Kidney epithelial cell (primary cell): ENCODE measurements at regions not wholly inside any gene's neighbourhood (a gene's known extent, or its start where the extent isn't known, plus 50 kb on each side); places are given as distances from the start of the nearest gene placed in this dataset.

ENCODE experiments used
- DNase-seq: peaks from one replicate; pipeline ENCODE4 v3.0.0-alpha.2; 2010; ENCODE audit warnings: low read depth
- H3K27me3 ChIP-seq: 2 replicates; pipeline ENCODE4 v1.6.0; 2011; ENCODE audit warnings: low read length; ENCODE audit not compliant: control insufficient read depth, insufficient read depth
- H3K36me3 ChIP-seq: 2 replicates; pipeline ENCODE4 v1.5.1; 2011; ENCODE audit warnings: low read length; ENCODE audit not compliant: control insufficient read depth, insufficient read depth
- H3K4me3 ChIP-seq: 2 replicates; pipeline ENCODE4 v1.5.1; 2011; ENCODE audit warnings: low read depth, mild to moderate bottlenecking, control low read depth, low read length
- TF ChIP-seq, protein P1 (sequence below): IDR thresholded peaks from 2 replicates; pipeline ENCODE4 v1.5.1; 2011; ENCODE audit warnings: mild to moderate bottlenecking, moderate library complexity, low read length, control low read depth, inconsistent platforms; ENCODE audit not compliant: insufficient read depth, poor library complexity, severe bottlenecking

DNA sequence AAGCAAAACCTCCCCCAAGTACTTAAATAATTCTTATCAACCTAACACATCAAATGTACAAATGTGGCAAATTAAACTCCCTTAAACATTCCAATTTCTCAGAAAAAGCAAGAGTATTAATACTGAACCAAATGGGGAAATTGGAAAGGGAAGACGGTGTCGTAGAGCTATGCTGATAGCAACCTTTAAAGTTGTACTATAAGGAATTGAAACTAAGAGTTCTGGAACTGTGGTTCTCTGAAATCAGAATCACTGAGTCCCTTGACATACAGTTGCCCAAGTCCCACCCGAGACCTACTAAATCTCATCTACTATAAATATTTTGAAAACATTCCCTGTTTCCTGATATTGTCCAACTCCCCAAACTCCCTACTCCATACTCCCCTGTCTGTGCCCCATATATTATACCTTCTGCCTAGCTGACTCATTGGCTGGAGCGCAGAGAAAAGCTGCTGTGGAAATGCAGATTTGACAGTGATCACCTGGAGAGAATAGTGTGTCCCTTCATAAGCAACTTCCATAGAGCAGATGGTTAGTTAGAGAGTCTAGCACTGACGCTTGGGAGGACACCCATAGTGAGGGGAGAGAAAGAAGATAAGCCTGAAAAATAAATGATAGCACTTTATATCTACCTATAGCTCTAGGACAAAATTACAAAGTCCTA, 51.4 kb upstream of the ITM2B start:
- Histone ChIP-seq H3K27me3 (no peaks in the 10 kb centered on the region), H3K4me3 (no peak overlapping the region), H3K36me3 (no peaks in the 10 kb centered on the region)
- DNase-seq: no peak
- TF ChIP-seq, protein P1, sequence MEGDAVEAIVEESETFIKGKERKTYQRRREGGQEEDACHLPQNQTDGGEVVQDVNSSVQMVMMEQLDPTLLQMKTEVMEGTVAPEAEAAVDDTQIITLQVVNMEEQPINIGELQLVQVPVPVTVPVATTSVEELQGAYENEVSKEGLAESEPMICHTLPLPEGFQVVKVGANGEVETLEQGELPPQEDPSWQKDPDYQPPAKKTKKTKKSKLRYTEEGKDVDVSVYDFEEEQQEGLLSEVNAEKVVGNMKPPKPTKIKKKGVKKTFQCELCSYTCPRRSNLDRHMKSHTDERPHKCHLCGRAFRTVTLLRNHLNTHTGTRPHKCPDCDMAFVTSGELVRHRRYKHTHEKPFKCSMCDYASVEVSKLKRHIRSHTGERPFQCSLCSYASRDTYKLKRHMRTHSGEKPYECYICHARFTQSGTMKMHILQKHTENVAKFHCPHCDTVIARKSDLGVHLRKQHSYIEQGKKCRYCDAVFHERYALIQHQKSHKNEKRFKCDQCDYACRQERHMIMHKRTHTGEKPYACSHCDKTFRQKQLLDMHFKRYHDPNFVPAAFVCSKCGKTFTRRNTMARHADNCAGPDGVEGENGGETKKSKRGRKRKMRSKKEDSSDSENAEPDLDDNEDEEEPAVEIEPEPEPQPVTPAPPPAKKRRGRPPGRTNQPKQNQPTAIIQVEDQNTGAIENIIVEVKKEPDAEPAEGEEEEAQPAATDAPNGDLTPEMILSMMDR: no peak

DNA sequence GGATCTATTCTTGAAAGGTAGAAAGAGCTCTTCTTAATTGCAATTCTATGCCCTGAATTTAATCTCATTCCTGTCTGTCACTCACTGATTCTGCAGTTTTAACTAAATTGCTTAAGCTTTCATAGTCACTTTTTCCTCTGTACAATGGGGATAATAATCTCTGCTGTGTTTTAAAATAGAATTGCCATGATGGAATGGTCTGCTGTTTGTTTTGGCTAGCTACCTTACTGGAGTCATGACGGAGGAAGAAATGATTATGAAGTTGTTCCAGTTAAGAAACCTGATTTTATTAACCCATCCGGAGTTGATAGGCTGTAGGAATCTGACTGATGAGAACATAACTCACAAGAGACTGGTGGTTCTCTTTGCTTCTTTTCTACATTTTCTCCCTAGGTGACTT, 54.9 kb upstream of the ITM2B start:
- Histone ChIP-seq H3K27me3 (no peaks in the 10 kb centered on the region), H3K36me3 (no peaks in the 10 kb centered on the region), H3K4me3 (no peak overlapping the region)
- no peak for DNase-seq
- TF ChIP-seq, protein P1: no peak

DNA sequence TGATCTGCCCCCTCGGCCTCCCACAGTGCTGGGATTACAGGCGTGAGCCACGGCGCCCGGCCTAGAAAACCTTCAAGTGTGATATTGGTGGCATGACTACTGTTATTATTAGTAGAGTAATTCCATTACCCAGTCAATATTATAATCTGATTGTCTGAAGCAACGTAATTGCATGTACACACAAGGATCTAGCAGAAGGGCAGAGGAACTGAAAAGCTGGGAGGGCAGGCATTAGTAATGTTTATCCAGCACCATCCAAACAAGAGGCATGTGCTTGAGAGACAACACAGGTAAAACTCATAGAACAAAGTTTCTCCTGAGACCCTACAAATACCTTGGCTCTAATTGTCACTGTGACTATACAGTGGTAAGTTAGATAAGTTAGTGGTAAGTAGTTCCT, 56.2 kb upstream of the ITM2B start:
- Histone ChIP-seq H3K27me3 (no peaks in the 10 kb centered on the region), H3K4me3 (no peak overlapping the region), H3K36me3 (no peaks in the 10 kb centered on the region)
- DNase-seq: no peak
- TF ChIP-seq, protein P1: no peak

DNA sequence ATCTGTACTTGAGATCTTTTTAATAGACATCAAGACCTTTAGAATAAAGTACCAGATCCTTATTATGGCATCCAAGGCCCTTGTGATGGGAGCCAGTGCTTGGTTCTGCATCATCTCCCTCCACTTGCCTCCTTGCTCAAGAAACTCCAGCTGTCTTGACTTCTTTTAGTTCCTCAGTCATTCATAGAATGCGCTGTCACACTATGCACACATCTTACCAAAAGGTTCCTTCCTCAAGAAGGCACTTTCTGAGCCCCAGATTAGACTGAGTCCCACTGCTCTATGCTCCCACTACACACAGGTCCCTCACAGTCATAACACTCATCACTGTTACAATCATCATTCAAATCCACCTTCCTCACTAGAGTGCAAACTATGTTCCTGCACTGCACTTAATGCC, 57.8 kb upstream of the ITM2B start:
- H3K4me3 ChIP-seq: no peak overlapping the region
- no peaks in the 10 kb centered on the region for H3K36me3 ChIP-seq
- TF ChIP-seq, protein P1: no peak
- H3K27me3 ChIP-seq: no peaks in the 10 kb centered on the region
- no peak for DNase-seq

DNA sequence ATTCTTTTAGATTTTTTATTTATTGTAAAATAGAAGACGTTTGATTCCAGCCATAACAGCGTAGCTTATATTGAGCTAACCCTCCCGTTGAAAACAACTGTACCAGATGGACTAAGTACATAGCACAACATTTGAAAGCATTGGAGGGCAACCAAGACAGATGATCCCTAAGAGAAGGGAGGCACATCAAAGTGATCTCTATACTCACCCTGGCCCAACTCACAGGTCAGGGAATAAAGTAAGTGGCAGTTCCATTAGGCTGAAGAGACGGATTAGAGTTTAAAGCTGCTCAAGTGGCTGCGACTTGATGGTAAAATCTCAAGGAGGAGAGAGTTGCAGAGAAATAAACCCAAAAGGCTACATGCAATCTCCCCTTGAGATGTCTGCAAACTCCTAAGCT, 65.1 kb upstream of the ITM2B start:
- Histone ChIP-seq H3K27me3 (no peaks in the 10 kb centered on the region), H3K4me3 (no peak overlapping the region), H3K36me3 (no peaks in the 10 kb centered on the region)
- TF ChIP-seq, protein P1: no peak
- DNase-seq: no peak

DNA sequence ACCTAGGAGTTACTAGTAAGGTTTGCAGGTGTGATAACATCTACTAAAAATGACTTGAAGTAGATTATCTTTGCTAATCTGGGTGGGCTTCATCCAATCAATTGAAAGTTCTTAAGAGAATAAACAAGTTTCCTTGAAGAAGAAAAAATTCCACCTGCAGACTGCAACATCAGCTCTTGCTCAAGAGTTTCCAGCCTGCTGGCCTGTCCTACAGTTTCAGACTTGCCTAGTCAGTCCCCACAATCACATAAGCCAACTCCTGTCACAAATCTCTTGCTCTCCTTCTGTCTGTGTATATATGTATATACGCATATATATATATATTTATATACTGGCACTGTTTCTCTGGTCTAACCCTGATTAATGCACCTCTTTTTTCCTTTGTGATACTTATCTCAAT, 67.3 kb upstream of the ITM2B start:
- no peak overlapping the region for H3K4me3 ChIP-seq
- TF ChIP-seq, protein P1: no peak
- H3K27me3 ChIP-seq: no peaks in the 10 kb centered on the region
- no peaks in the 10 kb centered on the region for H3K36me3 ChIP-seq
- no peak for DNase-seq
